Vagina (tissue), 2 donors: ENCODE measurements at regions not wholly inside any gene's neighbourhood (a gene's known extent, or its start where the extent isn't known, plus 50 kb on each side); places are given as distances from the start of the nearest gene placed in this dataset.

Source experiments
- CTCF ChIP-seq, 3 experiments: fragments of 450-650 bp in 2 of 3; fragments of 200-600 bp in 1 of 3; sonication (generic) in 1 of 3; IDR thresholded peaks; one replicate each; pipeline ENCODE4 v1.5.1; 2017 to 2019; ENCODE audit warnings: antibody characterized with exemption in 3 of 3, mild to moderate bottlenecking in 2 of 3, moderate library complexity in 2 of 3
- POLR2A ChIP-seq, 2 donors: fragments of 450-650 bp; IDR thresholded peaks; one replicate each; pipeline ENCODE4 v1.6.1; 2017; ENCODE audit warnings: antibody characterized with exemption in 2 of 2, mild to moderate bottlenecking in 2 of 2, moderate library complexity in 2 of 2
- POLR2AphosphoS5 ChIP-seq, 2 donors: sonication (generic); formaldehyde crosslinking; IDR thresholded peaks; one replicate each; pipeline ENCODE4 v1.9.0; 2017; ENCODE audit warnings: antibody characterized with exemption in 2 of 2, mild to moderate bottlenecking in 2 of 2, low read depth in 1 of 2; ENCODE audit not compliant: insufficient read depth in 1 of 2

GRCh38 chr6:147099974-147100373, 104.2 kb upstream of the STXBP5 start:
- TF ChIP-seq POLR2AphosphoS5 (IDR thresholded peaks at IDR 0.05; ENCODE audit: insufficient read depth in 1 of 2, low read depth in 1 of 2) = no peak
- TF ChIP-seq CTCF (IDR thresholded peaks at IDR 0.05) = no peak
- TF ChIP-seq POLR2A (IDR thresholded peaks at IDR 0.05) = no peak
